Islet precursor cell (in vitro differentiated cells): ENCODE measurements at regions not wholly inside any gene's neighbourhood (a gene's known extent, or its start where the extent isn't known, plus 50 kb on each side); places are given as distances from the start of the nearest gene placed in this dataset.

Experiments used
- DNase-seq: peaks from one replicate; pipeline ENCODE4 v3.0.0-alpha.2; 2018

DNA sequence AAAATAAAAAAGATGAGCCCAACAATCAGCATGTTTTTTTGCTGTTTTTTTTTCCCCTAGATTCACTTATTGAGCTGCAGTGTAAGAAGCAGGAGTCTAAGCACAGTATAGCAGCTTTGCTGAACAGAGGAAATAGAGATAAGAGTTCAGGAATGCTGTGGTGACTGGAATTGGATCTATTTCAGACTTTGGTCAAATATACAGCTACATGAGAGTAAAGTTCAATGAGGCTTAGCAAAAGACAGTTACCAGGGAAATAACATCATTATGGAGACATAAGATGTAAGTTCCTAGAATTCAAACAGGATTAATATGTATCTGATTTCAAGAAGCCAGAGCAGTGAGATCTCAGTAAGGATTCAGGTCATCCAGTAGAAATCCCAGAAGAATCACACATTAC, 613.0 kb downstream of the RPS29 start:
- no peak for DNase-seq

GRCh38 chr14:48970943-48971342, 615.2 kb downstream of the RPS29 start:
- no peak for DNase-seq

GRCh38 chr14:48967419-48967818, 618.8 kb downstream of the RPS29 start:
- DNase-seq, result no peak

GRCh38 chr14:48963231-48963790, 622.9 kb downstream of the RPS29 start:
- no peak for DNase-seq

DNA sequence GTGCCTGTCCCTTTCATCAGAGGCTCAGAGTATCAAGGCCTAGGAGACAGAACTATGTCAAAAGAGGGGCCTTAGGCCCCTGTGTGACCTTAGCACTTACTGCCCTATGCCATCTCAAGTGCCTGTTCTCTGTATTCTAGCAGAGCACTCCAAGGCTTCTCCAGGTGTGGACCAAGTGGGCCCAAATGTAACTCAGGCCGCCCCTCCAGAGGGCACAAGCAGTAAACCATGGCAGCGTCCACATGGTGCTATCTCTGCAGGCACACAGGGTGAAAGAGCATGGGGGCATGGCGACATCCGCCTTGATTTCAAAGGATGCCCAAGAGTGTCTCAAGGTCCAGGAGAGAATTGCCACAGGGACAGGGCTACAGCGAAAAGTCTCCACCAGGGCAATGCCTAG, 628.7 kb downstream of the RPS29 start:
- DNase-seq, result no peak

DNA sequence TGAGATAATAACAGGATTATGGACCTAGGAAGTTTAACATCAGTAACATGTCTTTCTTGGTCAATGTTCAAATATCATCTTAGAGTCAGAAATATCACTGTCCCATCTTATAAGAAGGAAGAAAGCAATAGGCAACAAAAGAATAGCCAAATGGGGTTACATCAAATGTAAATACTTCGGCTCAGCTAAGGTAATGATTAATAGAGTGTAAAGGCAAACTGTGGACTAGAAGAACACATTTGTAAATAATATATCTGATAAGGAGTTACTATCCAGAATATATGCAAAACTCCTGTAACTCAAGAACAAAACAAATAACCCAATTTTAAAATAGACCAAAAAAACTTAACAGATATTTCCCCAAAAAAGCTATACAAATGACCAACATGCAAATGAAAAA, 630.3 kb downstream of the RPS29 start:
- DNase-seq, result no peak

DNA sequence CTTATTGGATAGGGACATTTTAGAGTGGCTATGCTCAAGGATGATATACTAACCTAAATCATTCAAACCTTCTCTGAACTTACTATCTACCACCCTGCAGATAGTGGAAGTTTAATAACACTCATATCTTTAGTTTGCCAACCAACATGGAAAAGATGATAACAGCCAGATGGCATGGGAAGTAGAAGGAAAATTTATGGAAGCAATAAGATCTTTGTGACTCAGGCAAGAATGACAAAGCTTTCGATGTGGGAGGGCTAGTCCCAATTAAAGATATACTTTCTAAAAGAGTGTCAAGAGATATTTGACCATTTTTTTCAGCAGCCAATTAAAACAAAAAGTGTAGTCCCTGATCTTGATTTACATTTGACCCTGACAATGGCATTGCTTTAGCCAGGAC, 631.7 kb downstream of the RPS29 start:
- DNase-seq, result no peak

- no peak for DNase-seq
These were observed 641.4 kb downstream of the RPS29 start for GRCh38 chr14:48944809-48945208.

DNA sequence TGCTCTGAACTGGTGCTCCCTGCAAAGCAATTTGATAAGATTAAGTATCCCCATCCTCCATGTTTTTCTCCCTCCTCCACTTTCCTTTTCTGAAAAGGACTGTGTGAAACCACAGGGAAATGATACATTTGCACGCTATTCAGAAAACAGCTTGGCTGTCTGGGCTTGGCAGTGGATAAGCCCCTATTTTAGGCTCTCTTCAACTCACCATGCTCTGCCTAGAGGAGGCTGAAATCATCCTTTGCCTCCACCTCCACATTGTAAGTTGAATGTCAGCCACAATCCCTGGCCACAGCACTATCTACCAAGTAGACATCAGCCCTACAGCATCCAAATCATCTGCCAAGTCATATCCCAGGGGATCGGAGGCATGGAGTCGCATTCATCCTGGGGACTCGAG, 642.3 kb downstream of the RPS29 start:
- no peak for DNase-seq

DNA sequence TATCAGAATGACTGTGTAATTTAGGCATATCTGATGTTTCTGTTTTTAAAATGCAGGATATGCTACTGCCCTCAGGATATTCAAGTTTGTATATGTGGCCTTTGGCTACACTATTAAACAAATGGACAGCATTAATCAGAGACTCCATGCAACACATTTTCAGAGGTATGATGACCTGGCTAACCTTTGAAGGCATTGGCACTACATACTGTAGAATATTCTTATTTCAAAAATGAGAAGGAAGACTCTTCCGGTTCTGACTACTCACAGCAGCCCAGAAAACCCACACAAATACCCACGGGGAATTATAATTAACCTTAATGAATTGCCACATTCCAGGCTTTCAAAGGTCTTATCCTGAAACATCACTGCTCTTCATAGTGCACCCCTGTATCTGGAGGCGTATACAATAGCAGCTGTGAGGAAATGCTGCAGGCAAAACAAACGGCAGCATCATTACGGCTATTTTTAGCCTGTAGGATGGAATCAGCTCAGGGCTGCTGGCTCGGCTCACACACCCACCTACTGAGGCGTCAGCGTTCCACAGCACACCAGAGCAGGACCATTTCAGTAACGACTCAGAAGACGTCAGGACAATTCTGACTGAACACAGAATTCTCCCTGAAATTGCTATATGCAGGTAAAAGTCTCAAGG, 648.5 kb downstream of the RPS29 start:
- peak; percentile 92 for DNase-seq

GRCh38 chr14:48936849-48937248, 649.3 kb downstream of the RPS29 start:
- no peak for DNase-seq

GRCh38 chr14:48936362-48936761, 649.8 kb downstream of the RPS29 start:
- peak; percentile 69 for DNase-seq

- no peak for DNase-seq
These were observed 661.0 kb downstream of the RPS29 start for GRCh38 chr14:48925184-48925583.

- no peak for DNase-seq
These were observed 671.3 kb downstream of the RPS29 start for GRCh38 chr14:48914921-48915320.

- DNase-seq, result peak; percentile 52
These were observed 671.8 kb downstream of the RPS29 start for GRCh38 chr14:48914382-48914781.

GRCh38 chr14:48900565-48900964, 685.6 kb downstream of the RPS29 start:
- DNase-seq, result no peak

GRCh38 chr14:48890333-48890732, 695.8 kb downstream of the RPS29 start:
- no peak for DNase-seq

DNA sequence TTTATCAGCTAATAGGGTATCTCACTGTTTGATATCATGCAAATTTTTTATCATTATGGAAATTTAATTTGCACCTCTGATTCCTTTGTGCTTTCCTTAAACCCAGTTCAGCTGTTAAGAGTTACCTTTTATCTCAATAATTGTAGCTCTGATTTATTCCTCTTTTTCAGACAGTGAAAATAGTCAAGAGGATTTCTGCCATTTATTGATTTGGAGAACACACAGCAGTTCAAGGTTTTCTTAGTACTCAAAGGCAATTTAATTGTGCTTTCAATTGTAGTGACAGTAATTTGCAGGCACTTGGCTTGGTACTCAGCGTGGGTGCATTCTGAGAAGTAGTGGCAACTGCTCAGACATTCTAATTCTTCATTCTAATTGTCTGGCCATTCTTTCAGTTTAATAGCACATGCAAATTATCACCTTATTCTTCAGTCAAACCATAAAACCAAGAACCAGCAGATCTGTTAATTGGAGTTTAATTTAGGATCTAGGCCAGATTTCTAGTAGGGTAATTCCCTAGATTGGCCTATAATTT, 709.3 kb downstream of the RPS29 start:
- DNase-seq, result no peak

DNA sequence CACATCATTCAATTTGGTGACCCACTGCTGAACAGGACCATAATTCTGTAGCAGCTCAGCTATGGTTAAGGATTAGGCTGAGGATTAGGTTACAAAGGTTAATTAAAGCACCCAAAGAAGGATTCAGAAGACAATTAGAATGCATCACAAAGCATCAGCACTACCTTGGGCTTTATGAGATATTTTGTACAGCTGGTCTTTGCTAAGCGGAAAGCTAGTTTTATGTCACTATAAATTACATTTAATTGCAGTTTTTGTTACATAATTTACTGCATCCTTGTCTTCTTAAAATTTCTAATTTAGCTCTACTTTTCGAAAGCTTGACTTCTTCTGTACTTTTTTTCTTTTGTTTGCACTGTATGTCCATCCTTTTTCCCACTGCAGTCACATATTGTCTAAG, 711.5 kb downstream of the RPS29 start:
- no peak for DNase-seq

DNA sequence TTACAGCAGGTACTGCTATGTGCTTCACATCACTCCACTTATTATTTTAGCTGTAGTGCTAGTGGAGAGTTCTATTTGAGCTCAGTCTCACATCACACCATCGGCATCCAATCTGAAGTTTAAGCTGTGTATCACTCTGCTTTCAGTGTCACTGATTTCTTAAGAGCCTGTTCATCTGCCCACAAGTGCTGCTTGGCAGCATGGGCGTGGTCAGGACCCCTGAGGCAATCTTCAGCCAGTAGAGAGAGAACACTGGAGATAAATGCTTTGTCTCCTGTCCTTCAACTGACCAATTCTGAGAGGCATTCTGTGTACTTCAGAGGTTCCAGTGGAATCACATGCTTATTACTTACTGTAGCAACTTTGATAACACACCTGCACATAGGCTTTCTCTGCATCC, 728.8 kb downstream of the RPS29 start:
- DNase-seq, result peak; percentile 63

- DNase-seq, result peak; percentile 64
These were observed 733.0 kb downstream of the RPS29 start for GRCh38 chr14:48853159-48853558.

GRCh38 chr14:48849741-48850322, 736.3 kb downstream of the RPS29 start:
- DNase-seq, result no peak

DNA sequence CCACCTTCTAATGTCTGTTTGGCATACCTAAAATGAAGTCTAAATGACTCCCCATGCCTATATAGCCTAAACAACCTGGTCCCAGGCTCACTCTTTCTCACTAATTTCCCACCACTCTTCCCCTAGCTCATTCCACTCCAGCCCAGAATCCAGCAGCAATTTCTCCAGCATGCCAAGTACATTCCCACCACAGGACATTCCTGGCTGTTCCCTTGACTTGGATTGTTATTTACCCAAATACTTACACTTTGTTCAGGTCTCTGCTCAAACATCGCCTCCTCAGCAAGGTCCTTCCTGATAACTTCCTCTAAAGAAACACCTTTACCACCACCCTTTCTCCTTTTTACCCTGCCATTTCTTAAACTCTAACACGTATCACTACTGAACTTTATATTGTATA, 743.4 kb downstream of the RPS29 start:
- no peak for DNase-seq

DNA sequence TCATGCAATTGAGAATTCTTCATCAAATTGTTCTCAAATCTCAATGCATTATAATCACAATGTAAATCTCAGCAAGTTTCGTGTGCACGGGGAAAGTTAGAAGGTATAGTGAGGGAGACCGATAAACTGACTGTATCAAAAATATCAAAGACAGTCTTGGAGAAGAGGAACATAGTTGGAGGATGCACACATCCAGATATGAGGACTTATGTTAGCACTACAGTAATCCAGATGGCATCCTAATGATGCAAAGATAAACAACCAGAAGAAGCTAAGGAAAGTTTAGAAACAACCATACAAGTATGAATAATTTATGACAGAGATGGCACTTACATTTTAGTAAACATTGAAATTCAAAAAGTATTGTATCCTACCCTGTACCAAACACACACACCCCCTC, 760.1 kb downstream of the RPS29 start:
- DNase-seq, result no peak

- DNase-seq, result no peak
These were observed 771.6 kb downstream of the RPS29 start for GRCh38 chr14:48814562-48814961.
